GM10248 (cell line): ENCODE measurements at regions not wholly inside any gene's neighbourhood (a gene's known extent, or its start where the extent isn't known, plus 50 kb on each side); places are given as distances from the start of the nearest gene placed in this dataset.

Source experiments
- CTCF ChIA-PET: fragments of 300-600 bp; sonication (Branson Sonifier 250); formaldehyde crosslinking; extraction: SDS; loops from one replicate; lab custom pipeline; 2021; ENCODE audit warnings: antibody characterized with exemption; lab: Yijun Ruan, JAX
- POLR2A ChIA-PET: fragments of 350-650 bp; sonication (Branson Sonifier 250); formaldehyde crosslinking; extraction: SDS; loops from one replicate; lab custom pipeline; 2020; ENCODE audit warnings: antibody characterized with exemption; lab: Yijun Ruan, JAX
- DNase-seq: peaks from one replicate; pipeline ENCODE4 v3.0.0; 2012; ENCODE audit errors: extremely low spot score
- CTCF ChIP-seq: IDR thresholded peaks from 2 replicates; pipeline ENCODE4 v1.5.1; 2012; ENCODE audit warnings: mild to moderate bottlenecking, low read depth; ENCODE audit errors: extremely low read depth, missing control alignments, control extremely low read depth

- ChIA-PET POLR2A (no interaction called here), CTCF (no interaction called here)
- TF ChIP-seq CTCF, result no peak
- DNase-seq, result no peak
Observed at GRCh38 chr13:38135592-38135991, 214.1 kb upstream of the UFM1 start.

- no peak for DNase-seq
- no peak for TF ChIP-seq CTCF
- ChIA-PET CTCF (interaction anchor here (1.0 to 1.3 kb wide), 3 partner anchors 9 to 197 kb away, joined by 3 to 4 read pairs (median 3); no protein-coding TSS in a partner anchor), POLR2A (no interaction called here)
Observed at GRCh38 chr13:38121267-38121666, 228.4 kb upstream of the UFM1 start.

GRCh38 chr13:38103851-38104250 lies 234.3 kb upstream of the TRPC4 start:
- ChIA-PET CTCF (interaction anchor here (1.5 kb wide), 1 partner anchor 11 kb away, joined by 5 read pairs; no protein-coding TSS in a partner anchor), POLR2A (no interaction called here)
- TF ChIP-seq CTCF, result no peak
- DNase-seq, result no peak

- ChIA-PET POLR2A (no interaction called here), CTCF (no interaction called here)
- no peak for DNase-seq
- no peak for TF ChIP-seq CTCF
Observed at GRCh38 chr13:38099751-38100150, 230.2 kb upstream of the TRPC4 start.

- ChIA-PET POLR2A (no interaction called here), CTCF (interaction anchor here (1.6 to 1.9 kb wide), 2 partner anchors 11 to 32 kb away, joined by 5 to 6 read pairs; no protein-coding TSS in a partner anchor)
- TF ChIP-seq CTCF, result no peak
- no peak for DNase-seq
Observed at GRCh38 chr13:38093425-38093824, 223.9 kb upstream of the TRPC4 start.

- ChIA-PET POLR2A (no interaction called here), CTCF (interaction anchor here (1.0 kb wide), 1 partner anchor 11 kb away, joined by 3 read pairs; no protein-coding TSS in a partner anchor)
- TF ChIP-seq CTCF, result no peak
- DNase-seq, result no peak
Observed at GRCh38 chr13:38090913-38091312, 221.3 kb upstream of the TRPC4 start.
